GM12873 (cell line): ENCODE measurements at regions not wholly inside any gene's neighbourhood (a gene's known extent, or its start where the extent isn't known, plus 50 kb on each side); places are given as distances from the start of the nearest gene placed in this dataset.

Source experiments
- CTCF ChIP-seq: IDR thresholded peaks from 2 replicates; pipeline ENCODE4 v1.5.1; 2012; ENCODE audit warnings: low read depth, mild to moderate bottlenecking, moderate library complexity, low read length, control low read depth; ENCODE audit not compliant: insufficient read depth; ENCODE audit errors: missing control alignments

GRCh38 chr7:94088560-94088959 is 84.4 kb upstream of the BET1 start:
- no peak for TF ChIP-seq CTCF

- TF ChIP-seq CTCF = no peak
These were observed 85.7 kb upstream of the BET1 start for GRCh38 chr7:94089806-94090205.

- TF ChIP-seq CTCF = no peak
These were observed 88.8 kb upstream of the BET1 start for GRCh38 chr7:94092980-94093379.

- TF ChIP-seq CTCF = no peak
These were observed 90.1 kb upstream of the BET1 start for GRCh38 chr7:94094298-94094697.

- no peak for TF ChIP-seq CTCF
These were observed 91.3 kb upstream of the BET1 start for GRCh38 chr7:94095316-94096009.

GRCh38 chr7:94099679-94100078 is 95.5 kb upstream of the BET1 start:
- TF ChIP-seq CTCF = no peak

GRCh38 chr7:94100723-94101345 is 96.7 kb upstream of the BET1 start:
- TF ChIP-seq CTCF = no peak
